ENCODE measurements at regions not wholly inside any gene's neighbourhood (a gene's known extent, or its start where the extent isn't known, plus 50 kb on each side); places are given as distances from the start of the nearest gene placed in this dataset.

DNA sequence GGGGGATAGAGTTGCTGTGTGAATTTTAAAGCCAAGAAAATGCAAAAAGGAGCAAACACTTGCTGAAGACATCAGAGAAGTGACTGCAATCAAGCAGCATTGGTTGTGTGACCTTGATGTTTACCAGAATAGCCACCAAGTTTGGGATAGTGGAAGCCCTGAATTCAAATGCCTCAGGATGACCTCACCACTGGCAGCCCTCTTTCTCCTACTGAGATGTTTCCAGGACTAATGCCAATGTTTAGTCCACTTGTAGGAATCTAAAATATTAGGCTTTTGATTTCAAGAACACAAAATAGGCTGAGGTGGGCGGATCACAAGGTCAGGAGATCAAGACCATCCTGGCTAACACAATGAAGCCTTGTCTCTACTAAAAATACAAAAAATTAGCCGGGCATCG lies 112.2 kb upstream of the NUDT12 start:
- CTCF ChIA-PET, result no interaction called here
- no peak for DNase-seq (ENCODE audit: low read depth, low spot score)
- POLR2A ChIA-PET, result no interaction called here
- H3K4me3 ChIP-seq (ENCODE audit: low read depth, low read length), result no peak overlapping the region
- TF ChIP-seq, protein P1, sequence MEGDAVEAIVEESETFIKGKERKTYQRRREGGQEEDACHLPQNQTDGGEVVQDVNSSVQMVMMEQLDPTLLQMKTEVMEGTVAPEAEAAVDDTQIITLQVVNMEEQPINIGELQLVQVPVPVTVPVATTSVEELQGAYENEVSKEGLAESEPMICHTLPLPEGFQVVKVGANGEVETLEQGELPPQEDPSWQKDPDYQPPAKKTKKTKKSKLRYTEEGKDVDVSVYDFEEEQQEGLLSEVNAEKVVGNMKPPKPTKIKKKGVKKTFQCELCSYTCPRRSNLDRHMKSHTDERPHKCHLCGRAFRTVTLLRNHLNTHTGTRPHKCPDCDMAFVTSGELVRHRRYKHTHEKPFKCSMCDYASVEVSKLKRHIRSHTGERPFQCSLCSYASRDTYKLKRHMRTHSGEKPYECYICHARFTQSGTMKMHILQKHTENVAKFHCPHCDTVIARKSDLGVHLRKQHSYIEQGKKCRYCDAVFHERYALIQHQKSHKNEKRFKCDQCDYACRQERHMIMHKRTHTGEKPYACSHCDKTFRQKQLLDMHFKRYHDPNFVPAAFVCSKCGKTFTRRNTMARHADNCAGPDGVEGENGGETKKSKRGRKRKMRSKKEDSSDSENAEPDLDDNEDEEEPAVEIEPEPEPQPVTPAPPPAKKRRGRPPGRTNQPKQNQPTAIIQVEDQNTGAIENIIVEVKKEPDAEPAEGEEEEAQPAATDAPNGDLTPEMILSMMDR (IDR thresholded peaks at IDR 0.05; ENCODE audit: insufficient read depth, low read length, missing control alignments), result no peak

DNA sequence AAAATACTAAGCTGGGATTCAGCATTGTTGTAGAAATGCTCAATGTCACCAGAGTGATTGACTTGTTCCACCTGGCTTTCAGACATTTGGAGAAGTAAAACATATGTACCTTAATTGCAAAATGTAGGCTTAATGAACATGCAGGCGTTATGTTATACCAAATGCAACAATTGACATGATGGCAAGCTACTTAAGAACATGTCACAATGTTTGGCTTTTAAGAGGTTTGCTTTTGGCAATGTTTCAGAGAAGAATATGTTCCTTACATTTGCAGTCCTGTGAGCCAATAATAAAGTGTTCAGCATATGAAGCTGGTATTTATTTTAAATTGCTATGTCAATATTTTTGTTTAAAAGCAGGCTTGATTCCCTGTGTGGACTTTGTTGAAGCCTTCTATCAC lies 111.7 kb upstream of the NUDT12 start:
- CTCF ChIA-PET, result no interaction called here
- H3K4me3 ChIP-seq (ENCODE audit: low read depth, low read length), result no peak overlapping the region
- no peak for DNase-seq (ENCODE audit: low read depth, low spot score)
- POLR2A ChIA-PET, result no interaction called here
- TF ChIP-seq, protein P1 (IDR thresholded peaks at IDR 0.05; ENCODE audit: insufficient read depth, low read length, missing control alignments), result no peak

DNA sequence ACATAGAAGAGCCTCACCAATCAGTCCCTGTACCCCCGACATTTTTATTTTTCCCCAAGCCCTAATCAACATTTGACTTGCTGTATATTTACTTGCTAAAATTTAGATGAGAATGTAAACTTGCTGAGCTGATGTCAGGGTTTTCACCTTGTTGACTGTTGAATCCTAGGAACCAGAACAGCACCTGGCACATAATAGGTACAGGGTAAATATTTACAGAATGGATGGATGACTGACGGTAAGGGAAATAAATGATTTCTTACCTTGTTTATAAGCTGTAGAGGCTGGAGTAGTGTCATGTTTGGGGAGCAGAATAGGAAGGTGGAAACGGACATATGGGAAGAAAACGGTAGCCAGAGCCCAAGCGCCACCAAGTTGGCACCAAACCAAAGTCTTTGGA lies 107.0 kb upstream of the NUDT12 start:
- H3K4me3 ChIP-seq (ENCODE audit: low read depth, low read length), result no peak overlapping the region
- ChIA-PET POLR2A (no interaction called here), CTCF (no interaction called here)
- TF ChIP-seq, protein P1 (IDR thresholded peaks at IDR 0.05; ENCODE audit: insufficient read depth, low read length, missing control alignments), result no peak
- no peak for DNase-seq (ENCODE audit: low read depth, low spot score)

GRCh38 chr5:103668281-103668680 lies 105.7 kb upstream of the NUDT12 start:
- DNase-seq (ENCODE audit: low read depth, low spot score), result no peak
- POLR2A ChIA-PET, result no interaction called here
- TF ChIP-seq, protein P1 (IDR thresholded peaks at IDR 0.05; ENCODE audit: insufficient read depth, low read length, missing control alignments), result no peak
- CTCF ChIA-PET, result interaction anchor here (1.4 kb wide), 1 partner anchor 81 kb away, joined by 3 read pairs; no protein-coding TSS in a partner anchor
- H3K4me3 ChIP-seq (ENCODE audit: low read depth, low read length), result no peak overlapping the region

GRCh38 chr5:103667068-103667467 lies 104.5 kb upstream of the NUDT12 start:
- H3K4me3 ChIP-seq (ENCODE audit: low read depth, low read length), result no peak overlapping the region
- DNase-seq (ENCODE audit: low read depth, low spot score), result no peak
- TF ChIP-seq, protein P1 (IDR thresholded peaks at IDR 0.05; ENCODE audit: insufficient read depth, low read length, missing control alignments), result no peak
- CTCF ChIA-PET, result interaction anchor here (1.4 kb wide), 1 partner anchor 80 kb away, joined by 3 read pairs; no protein-coding TSS in a partner anchor
- POLR2A ChIA-PET, result no interaction called here

GRCh38 chr5:103657301-103657700 lies 94.7 kb upstream of the NUDT12 start:
- ChIA-PET CTCF (no interaction called here), POLR2A (no interaction called here)
- TF ChIP-seq, protein P1 (IDR thresholded peaks at IDR 0.05; ENCODE audit: insufficient read depth, low read length, missing control alignments), result no peak
- no peak for DNase-seq (ENCODE audit: low read depth, low spot score)
- no peak overlapping the region for H3K4me3 ChIP-seq (ENCODE audit: low read depth, low read length)
